ENCODE measurements at regions not wholly inside any gene's neighbourhood (a gene's known extent, or its start where the extent isn't known, plus 50 kb on each side); places are given as distances from the start of the nearest gene placed in this dataset.

GRCh38 chr13:29922281-29922821, 71.9 kb upstream of the UBL3 start:
- DNase-seq = no peak

GRCh38 chr13:29921542-29921941, 71.1 kb upstream of the UBL3 start:
- no peak for DNase-seq

GRCh38 chr13:29920025-29920643, 69.7 kb upstream of the UBL3 start:
- no peak for DNase-seq

- DNase-seq = no peak
Measured at GRCh38 chr13:29918845-29919244, 68.4 kb upstream of the UBL3 start.

- DNase-seq = no peak
Measured at GRCh38 chr13:29917650-29918049, 67.2 kb upstream of the UBL3 start.

- peak; percentile 12 for DNase-seq
Measured at GRCh38 chr13:29914581-29914980, 64.2 kb upstream of the UBL3 start.

GRCh38 chr13:29911781-29912418, 61.5 kb upstream of the UBL3 start:
- no peak for DNase-seq

GRCh38 chr13:29909975-29910674, 59.7 kb upstream of the UBL3 start:
- no peak for DNase-seq

GRCh38 chr13:29909081-29909730, 58.8 kb upstream of the UBL3 start:
- DNase-seq = no peak

GRCh38 chr13:29908416-29909080, 58.1 kb upstream of the UBL3 start:
- no peak for DNase-seq

- no peak for DNase-seq
Measured at GRCh38 chr13:29907670-29908069, 57.3 kb upstream of the UBL3 start.

- DNase-seq = no peak
Measured at GRCh38 chr13:29906432-29907011, 56.1 kb upstream of the UBL3 start.

- peak; percentile 33 for DNase-seq
Measured at GRCh38 chr13:29905845-29906244, 55.4 kb upstream of the UBL3 start.

- no peak for DNase-seq
Measured at GRCh38 chr13:29903996-29904395, 53.6 kb upstream of the UBL3 start.

- no peak for DNase-seq
Measured at GRCh38 chr13:29903543-29903942, 53.1 kb upstream of the UBL3 start.

GRCh38 chr13:29902632-29903305, 52.4 kb upstream of the UBL3 start:
- no peak for DNase-seq

GRCh38 chr13:29901710-29902631, 51.6 kb upstream of the UBL3 start:
- peak; percentile 40 for DNase-seq
